Hepatocyte (in vitro differentiated cells): ENCODE measurements at regions not wholly inside any gene's neighbourhood (a gene's known extent, or its start where the extent isn't known, plus 50 kb on each side); places are given as distances from the start of the nearest gene placed in this dataset.

Experiments used
- DNase-seq: peaks from one replicate; pipeline ENCODE4 v3.0.0-alpha.2; 2016; ENCODE audit warnings: low spot score
- H2AFZ ChIP-seq: fragments of 200-600 bp; sonication (generic); 2 replicates; pipeline ENCODE4 v1.6.0; 2016; ENCODE audit warnings: antibody characterized with exemption, mild to moderate bottlenecking
- H3K27ac ChIP-seq: fragments of 200-600 bp; sonication (generic); 2 replicates; pipeline ENCODE4 v1.5.1; 2016; ENCODE audit warnings: mild to moderate bottlenecking
- H3K27me3 ChIP-seq: fragments of 200-600 bp; sonication (generic); 2 replicates; pipeline ENCODE4 v1.6.1; 2016
- H3K36me3 ChIP-seq: fragments of 200-600 bp; sonication (generic); replicated peaks from 2 replicates; pipeline ENCODE4 v1.5.1; 2016; ENCODE audit warnings: low read depth; ENCODE audit not compliant: insufficient read depth
- H3K4me1 ChIP-seq: fragments of 200-600 bp; sonication (generic); 2 replicates; pipeline ENCODE4 v1.5.1; 2016; ENCODE audit warnings: mild to moderate bottlenecking, moderate library complexity; ENCODE audit not compliant: insufficient read depth
- H3K4me2 ChIP-seq: fragments of 200-600 bp; sonication (generic); 2 replicates; pipeline ENCODE4 v1.6.0; 2016
- H3K4me3 ChIP-seq: fragments of 200-600 bp; sonication (generic); 2 replicates; pipeline ENCODE4 v1.5.1; 2016; ENCODE audit warnings: mild to moderate bottlenecking
- H3K79me2 ChIP-seq: fragments of 200-600 bp; sonication (generic); 2 replicates; pipeline ENCODE4 v1.6.0; 2017; ENCODE audit warnings: mild to moderate bottlenecking
- H3K9me2 ChIP-seq: fragments of 200-600 bp; sonication (generic); replicated peaks from 2 replicates; pipeline ENCODE4 v1.6.0; 2017; ENCODE audit warnings: mild to moderate bottlenecking; ENCODE audit not compliant: insufficient read depth
- H3K9me3 ChIP-seq: fragments of 200-600 bp; sonication (generic); 2 replicates; pipeline ENCODE4 v1.5.1; 2016; ENCODE audit warnings: low read depth, mild to moderate bottlenecking
- H4K20me1 ChIP-seq: fragments of 200-600 bp; sonication (generic); 2 replicates; pipeline ENCODE4 v1.6.0; 2016; ENCODE audit warnings: mild to moderate bottlenecking; ENCODE audit not compliant: insufficient read depth, poor library complexity, severe bottlenecking
- CTCF ChIP-seq: fragments of 200-600 bp; sonication (generic); IDR thresholded peaks from 2 replicates; pipeline ENCODE4 v1.5.1; 2016; ENCODE audit warnings: antibody characterized with exemption, mild to moderate bottlenecking; ENCODE audit not compliant: poor library complexity
- EZH2 ChIP-seq: fragments of 200-600 bp; sonication (generic); IDR thresholded peaks from 2 replicates; pipeline ENCODE4 v1.6.1; 2016; ENCODE audit warnings: antibody characterized with exemption, mild to moderate bottlenecking, borderline replicate concordance
- EZH2phosphoT487 ChIP-seq: fragments of 200-600 bp; sonication (generic); IDR thresholded peaks from one replicate; pipeline ENCODE4 v1.6.1; 2018; ENCODE audit warnings: antibody characterized with exemption, mild to moderate bottlenecking, low read depth, moderate library complexity; ENCODE audit not compliant: unreplicated experiment, severe bottlenecking
- WGBS: methylation state at CpG from one replicate; pipeline ENCODE4 v1.1.6; 2016; ENCODE audit warnings: low lambda C conversion rate; ENCODE audit errors: missing lambda C conversion rate; 5-methylcytosine and 5-hydroxymethylcytosine counted together

GRCh38 chr3:28758115-28758514 is 409.5 kb upstream of the AZI2 start:
- Histone ChIP-seq H3K79me2 (no peaks in the 10 kb centered on the region), H4K20me1 (no peaks in the 10 kb centered on the region), H3K27me3 (no peaks in the 10 kb centered on the region), H3K4me1 (no peaks in the 10 kb centered on the region), H3K9me2 (no peaks in the 10 kb centered on the region), H3K9me3 (no peaks in the 10 kb centered on the region), H3K27ac (no peak overlapping the region), H2AFZ (no peak overlapping the region), H3K36me3 (no peaks in the 10 kb centered on the region), H3K4me2 (no peak overlapping the region), H3K4me3 (no peak overlapping the region)
- DNase-seq: no peak
- TF ChIP-seq EZH2 (no peak), CTCF (no peak), EZH2phosphoT487 (no peak)

GRCh38 chr3:28761375-28761774 is 412.8 kb upstream of the AZI2 start:
- H3K27ac ChIP-seq: no peak overlapping the region
- no peaks in the 10 kb centered on the region for H3K27me3 ChIP-seq
- WGBS: 81% methylated on average over 1 of the region's 1 CpG
- no peaks in the 10 kb centered on the region for H3K9me2 ChIP-seq
- no peaks in the 10 kb centered on the region for H3K9me3 ChIP-seq
- H3K36me3 ChIP-seq: no peaks in the 10 kb centered on the region
- no peaks in the 10 kb centered on the region for H3K79me2 ChIP-seq
- H3K4me2 ChIP-seq: no peak overlapping the region
- H2AFZ ChIP-seq: no peak overlapping the region
- H3K4me1 ChIP-seq: no peaks in the 10 kb centered on the region
- TF ChIP-seq EZH2phosphoT487 (no peak), EZH2 (no peak), CTCF (no peak)
- no peak for DNase-seq
- no peaks in the 10 kb centered on the region for H4K20me1 ChIP-seq
- H3K4me3 ChIP-seq: no peak overlapping the region

GRCh38 chr3:28765194-28765593 is 416.6 kb upstream of the AZI2 start:
- TF ChIP-seq EZH2phosphoT487: no peak
- TF ChIP-seq EZH2: no peak
- TF ChIP-seq CTCF: no peak
- Histone ChIP-seq H4K20me1 (no peaks in the 10 kb centered on the region), H3K4me2 (no peak overlapping the region), H3K79me2 (no peaks in the 10 kb centered on the region), H3K27me3 (no peaks in the 10 kb centered on the region), H3K4me3 (no peak overlapping the region), H3K9me2 (no peaks in the 10 kb centered on the region), H3K9me3 (no peaks in the 10 kb centered on the region), H3K27ac (no peak overlapping the region), H2AFZ (no peak overlapping the region), H3K36me3 (no peaks in the 10 kb centered on the region), H3K4me1 (no peaks in the 10 kb centered on the region)
- WGBS: 59% methylated on average over 1 of the region's 1 CpG
- no peak for DNase-seq

- TF ChIP-seq EZH2phosphoT487 (no peak), CTCF (no peak), EZH2 (no peak)
- WGBS: 52% methylated on average over 1 of the region's 1 CpG
- Histone ChIP-seq H3K79me2 (no peaks in the 10 kb centered on the region), H3K4me2 (no peak overlapping the region), H3K36me3 (no peaks in the 10 kb centered on the region), H3K9me3 (no peaks in the 10 kb centered on the region), H3K27ac (no peak overlapping the region), H3K9me2 (no peaks in the 10 kb centered on the region), H3K4me1 (no peaks in the 10 kb centered on the region), H2AFZ (no peak overlapping the region), H3K4me3 (no peak overlapping the region), H4K20me1 (no peaks in the 10 kb centered on the region), H3K27me3 (no peaks in the 10 kb centered on the region)
- no peak for DNase-seq
Measured at GRCh38 chr3:28768439-28768838, 419.8 kb upstream of the AZI2 start.
